GM10266 (cell line): ENCODE measurements at regions not wholly inside any gene's neighbourhood (a gene's known extent, or its start where the extent isn't known, plus 50 kb on each side); places are given as distances from the start of the nearest gene placed in this dataset.

Experiments
- DNase-seq: peaks from one replicate; pipeline ENCODE4 v3.0.0; 2012; ENCODE audit errors: extremely low spot score
- CTCF ChIP-seq: IDR thresholded peaks from 2 replicates; pipeline ENCODE4 v1.5.1; 2012; ENCODE audit warnings: mild to moderate bottlenecking, low read depth; ENCODE audit not compliant: control insufficient read depth, insufficient read depth; ENCODE audit errors: missing control alignments

- DNase-seq = no peak
- no peak for TF ChIP-seq CTCF
These were observed 284.8 kb upstream of the INTU start for GRCh38 chr4:127347936-127348335.

GRCh38 chr4:127352220-127353113 is 280.3 kb upstream of the INTU start:
- no peak for DNase-seq
- no peak for TF ChIP-seq CTCF

- DNase-seq = no peak
- TF ChIP-seq CTCF = no peak
These were observed 277.0 kb upstream of the INTU start for GRCh38 chr4:127355743-127356142.

- no peak for TF ChIP-seq CTCF
- no peak for DNase-seq
These were observed 275.0 kb upstream of the INTU start for GRCh38 chr4:127357765-127358164.

- TF ChIP-seq CTCF = no peak
- DNase-seq = no peak
These were observed 270.1 kb upstream of the INTU start for GRCh38 chr4:127362686-127363085.

GRCh38 chr4:127364397-127364796 is 268.4 kb upstream of the INTU start:
- DNase-seq = no peak
- TF ChIP-seq CTCF = no peak

- DNase-seq = no peak
- TF ChIP-seq CTCF = no peak
These were observed 267.8 kb upstream of the INTU start for GRCh38 chr4:127364911-127365310.
